Kidney epithelial cell (primary cell): ENCODE measurements at regions not wholly inside any gene's neighbourhood (a gene's known extent, or its start where the extent isn't known, plus 50 kb on each side); places are given as distances from the start of the nearest gene placed in this dataset.

Experiments
- DNase-seq: peaks from one replicate; pipeline ENCODE4 v3.0.0-alpha.2; 2010; ENCODE audit warnings: low read depth
- H3K27me3 ChIP-seq: 2 replicates; pipeline ENCODE4 v1.6.0; 2011; ENCODE audit warnings: low read length; ENCODE audit not compliant: control insufficient read depth, insufficient read depth
- H3K36me3 ChIP-seq: 2 replicates; pipeline ENCODE4 v1.5.1; 2011; ENCODE audit warnings: low read length; ENCODE audit not compliant: control insufficient read depth, insufficient read depth
- H3K4me3 ChIP-seq: 2 replicates; pipeline ENCODE4 v1.5.1; 2011; ENCODE audit warnings: low read depth, mild to moderate bottlenecking, control low read depth, low read length
- TF ChIP-seq, protein P1 (sequence below): IDR thresholded peaks from 2 replicates; pipeline ENCODE4 v1.5.1; 2011; ENCODE audit warnings: mild to moderate bottlenecking, moderate library complexity, low read length, control low read depth, inconsistent platforms; ENCODE audit not compliant: insufficient read depth, poor library complexity, severe bottlenecking

DNA sequence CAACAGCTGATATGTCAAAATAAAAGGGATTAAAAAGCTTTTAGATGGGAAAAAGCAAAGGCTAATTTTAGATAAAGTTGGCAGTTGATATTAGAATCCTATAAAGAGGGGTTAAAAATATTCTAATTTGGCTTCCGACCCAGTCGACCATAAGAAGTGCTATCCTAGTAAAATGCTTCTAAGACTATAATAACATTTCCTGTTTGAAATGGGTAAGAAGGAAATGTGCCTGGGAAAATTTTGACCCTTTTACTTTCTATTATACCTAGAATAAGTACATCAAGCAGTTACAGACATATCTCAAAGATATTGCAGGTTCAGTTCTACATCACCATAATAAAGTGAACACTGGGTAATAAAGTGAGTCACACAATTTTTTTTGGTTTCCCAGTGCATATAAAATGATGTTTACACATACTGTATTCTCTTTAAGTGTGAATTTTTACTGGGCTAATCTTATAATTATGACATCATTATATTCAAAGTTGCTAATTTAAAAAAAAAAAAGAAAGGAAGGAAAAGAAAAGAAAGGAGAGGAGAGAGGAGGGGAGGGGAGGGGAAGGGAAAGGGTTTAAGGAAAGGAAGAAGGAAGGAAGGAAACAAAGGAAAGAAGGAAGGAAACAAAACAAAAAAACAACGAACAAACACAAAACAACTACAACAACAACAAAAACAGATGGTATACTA lies 308.2 kb upstream of the NR5A2 start:
- H3K36me3 ChIP-seq, result no peaks in the 10 kb centered on the region
- DNase-seq, result no peak
- no peaks in the 10 kb centered on the region for H3K27me3 ChIP-seq
- TF ChIP-seq, protein P1, sequence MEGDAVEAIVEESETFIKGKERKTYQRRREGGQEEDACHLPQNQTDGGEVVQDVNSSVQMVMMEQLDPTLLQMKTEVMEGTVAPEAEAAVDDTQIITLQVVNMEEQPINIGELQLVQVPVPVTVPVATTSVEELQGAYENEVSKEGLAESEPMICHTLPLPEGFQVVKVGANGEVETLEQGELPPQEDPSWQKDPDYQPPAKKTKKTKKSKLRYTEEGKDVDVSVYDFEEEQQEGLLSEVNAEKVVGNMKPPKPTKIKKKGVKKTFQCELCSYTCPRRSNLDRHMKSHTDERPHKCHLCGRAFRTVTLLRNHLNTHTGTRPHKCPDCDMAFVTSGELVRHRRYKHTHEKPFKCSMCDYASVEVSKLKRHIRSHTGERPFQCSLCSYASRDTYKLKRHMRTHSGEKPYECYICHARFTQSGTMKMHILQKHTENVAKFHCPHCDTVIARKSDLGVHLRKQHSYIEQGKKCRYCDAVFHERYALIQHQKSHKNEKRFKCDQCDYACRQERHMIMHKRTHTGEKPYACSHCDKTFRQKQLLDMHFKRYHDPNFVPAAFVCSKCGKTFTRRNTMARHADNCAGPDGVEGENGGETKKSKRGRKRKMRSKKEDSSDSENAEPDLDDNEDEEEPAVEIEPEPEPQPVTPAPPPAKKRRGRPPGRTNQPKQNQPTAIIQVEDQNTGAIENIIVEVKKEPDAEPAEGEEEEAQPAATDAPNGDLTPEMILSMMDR, result no peak
- no peak overlapping the region for H3K4me3 ChIP-seq

DNA sequence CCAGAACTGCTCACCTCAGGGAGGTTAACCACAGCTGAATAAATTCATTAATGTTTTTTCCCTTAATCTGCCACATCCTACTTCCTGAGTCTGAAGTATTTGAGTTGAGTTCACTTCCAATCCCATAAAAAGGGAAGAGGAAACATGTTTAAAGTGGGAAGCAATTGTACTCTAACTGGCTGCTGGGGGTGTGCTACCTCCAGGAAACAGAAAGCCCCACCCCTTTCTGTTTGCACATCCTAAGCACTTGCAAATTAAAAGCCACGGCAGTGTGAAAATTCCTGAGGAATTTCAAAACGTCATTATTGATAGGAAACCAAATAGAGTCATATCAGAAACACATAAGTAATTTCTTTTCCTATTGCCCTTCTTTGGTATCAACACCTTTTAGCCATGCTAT lies 307.0 kb upstream of the NR5A2 start:
- TF ChIP-seq, protein P1, result no peak
- no peak for DNase-seq
- no peaks in the 10 kb centered on the region for H3K36me3 ChIP-seq
- no peaks in the 10 kb centered on the region for H3K27me3 ChIP-seq
- no peak overlapping the region for H3K4me3 ChIP-seq

DNA sequence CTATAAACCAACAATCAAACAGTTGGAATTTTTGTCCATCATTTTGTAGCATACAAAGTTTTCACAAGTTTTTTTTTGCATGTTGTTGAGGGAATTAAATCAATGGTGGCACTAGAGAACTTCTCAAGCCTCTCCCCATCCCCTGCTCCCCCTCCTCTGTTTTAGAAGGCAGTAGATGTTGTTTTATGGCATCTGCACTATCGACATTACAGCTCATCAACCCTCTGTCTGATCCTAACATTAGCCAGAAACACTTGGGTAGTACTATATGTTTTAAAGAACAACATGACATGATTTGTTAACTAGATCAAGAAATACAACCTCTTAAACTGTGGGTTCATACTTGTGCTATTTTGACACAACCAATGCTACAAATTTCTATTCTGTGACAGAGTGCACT lies 306.5 kb upstream of the NR5A2 start:
- no peaks in the 10 kb centered on the region for H3K27me3 ChIP-seq
- no peaks in the 10 kb centered on the region for H3K36me3 ChIP-seq
- DNase-seq, result no peak
- TF ChIP-seq, protein P1, result no peak
- no peak overlapping the region for H3K4me3 ChIP-seq

DNA sequence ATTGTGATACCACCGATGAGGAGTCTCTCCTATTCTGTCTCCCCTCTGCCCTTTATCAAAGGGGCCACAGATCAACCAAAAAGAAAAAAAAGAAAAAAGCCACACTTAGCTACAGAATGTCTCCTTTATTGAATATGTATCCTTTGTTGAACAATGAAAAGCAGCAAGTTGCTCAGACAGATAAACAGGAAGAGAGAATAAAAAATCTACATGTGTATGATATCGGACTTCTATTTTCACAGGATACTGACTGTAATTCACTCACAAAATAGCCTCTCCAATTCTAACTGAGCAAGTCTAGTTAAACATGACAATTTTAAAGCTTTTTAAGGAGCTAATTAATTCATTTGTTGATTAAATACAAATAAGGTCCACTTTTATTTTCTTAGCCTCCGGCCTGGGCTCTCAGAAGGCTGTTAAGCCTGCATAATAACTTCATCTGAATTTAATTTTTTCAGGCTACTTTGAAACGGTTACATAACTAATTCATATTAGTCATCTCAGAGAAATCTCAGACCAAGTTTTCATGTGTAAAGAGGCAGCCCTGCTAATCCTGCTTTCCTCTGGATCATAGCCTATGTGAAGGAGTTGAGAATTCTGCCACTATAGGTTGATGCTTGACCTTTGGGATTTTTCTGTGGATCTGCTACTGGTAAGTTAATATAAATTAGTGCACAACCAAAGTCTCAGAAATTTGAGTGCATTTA lies 304.1 kb upstream of the NR5A2 start:
- DNase-seq, result no peak
- TF ChIP-seq, protein P1, result no peak
- H3K4me3 ChIP-seq, result no peak overlapping the region
- H3K36me3 ChIP-seq, result no peaks in the 10 kb centered on the region
- no peaks in the 10 kb centered on the region for H3K27me3 ChIP-seq

DNA sequence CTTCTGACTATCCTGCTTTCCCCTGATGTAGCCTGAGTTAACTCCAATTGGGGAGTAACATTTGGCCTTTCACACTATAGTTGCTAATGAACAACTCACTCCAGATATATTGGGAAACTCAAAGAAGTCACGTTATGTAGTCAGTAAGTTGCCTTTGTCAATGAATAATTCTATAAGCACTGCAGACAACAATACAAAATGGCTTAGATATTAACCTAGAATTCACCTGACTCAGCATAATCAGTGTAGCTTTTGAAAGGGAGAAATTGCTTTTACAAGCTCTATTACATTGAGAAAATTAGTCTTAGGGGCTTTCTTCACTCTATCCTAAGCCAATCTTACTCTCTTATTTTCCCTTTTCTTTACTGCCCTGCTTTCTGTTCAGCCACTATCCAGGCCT lies 303.5 kb upstream of the NR5A2 start:
- Histone ChIP-seq H3K27me3 (no peaks in the 10 kb centered on the region), H3K36me3 (no peaks in the 10 kb centered on the region), H3K4me3 (no peak overlapping the region)
- DNase-seq, result no peak
- TF ChIP-seq, protein P1, result no peak

DNA sequence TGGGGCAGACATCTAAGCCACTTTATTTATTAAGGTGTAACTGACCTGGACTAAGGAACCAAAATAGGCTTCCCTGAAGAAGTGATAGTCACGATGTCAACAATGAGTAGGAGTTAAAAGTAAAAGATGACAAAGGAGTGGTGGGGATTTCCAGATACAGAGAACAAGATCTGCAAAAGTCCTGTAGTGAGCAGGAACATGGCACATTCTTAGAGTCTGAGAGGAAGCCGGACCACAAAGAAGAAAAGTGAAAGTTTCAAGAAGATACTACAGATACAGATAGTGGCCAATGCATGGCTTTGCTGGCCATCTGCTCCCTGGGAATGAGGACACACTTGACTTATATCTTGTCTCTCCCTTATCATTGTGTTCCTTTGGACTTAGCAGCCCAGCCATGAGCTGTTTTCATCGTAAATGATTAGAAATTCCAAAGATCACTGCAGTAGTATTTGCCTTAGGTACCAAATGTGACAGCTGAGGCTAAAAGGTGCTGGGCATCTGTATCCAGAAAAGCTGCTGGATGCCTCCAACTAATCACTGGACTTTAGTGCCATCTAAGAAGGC lies 302.4 kb upstream of the NR5A2 start:
- no peak overlapping the region for H3K4me3 ChIP-seq
- TF ChIP-seq, protein P1, result no peak
- no peak for DNase-seq

More for the DNA sequence above, 302.4 kb upstream of the NR5A2 start:
- H3K27me3 ChIP-seq, result no peaks in the 10 kb centered on the region
- H3K36me3 ChIP-seq, result no peaks in the 10 kb centered on the region
